DND-41 (cell line): ENCODE measurements at regions not wholly inside any gene's neighbourhood (a gene's known extent, or its start where the extent isn't known, plus 50 kb on each side); places are given as distances from the start of the nearest gene placed in this dataset.

Experiments used
- ATAC-seq: fragments of 200-7000 bp; cut with Tn5 transposase; 3 replicates; pipeline ENCODE4 v1.9.1; 2021; ENCODE audit warnings: low read depth; ENCODE audit not compliant: insufficient read depth
- DNase-seq: peaks from one replicate; pipeline ENCODE4 v3.0.0-alpha.2; 2020
- H2AFZ ChIP-seq: 2 replicates; pipeline ENCODE4 v1.6.0; 2012; ENCODE audit warnings: low read depth, low read length
- H3K27ac ChIP-seq: 2 replicates; pipeline ENCODE4 v1.5.1; 2012; ENCODE audit warnings: low read length, inconsistent platforms
- H3K27me3 ChIP-seq: fragments of 200-600 bp; sonication (generic); 2 replicates; pipeline ENCODE4 v1.6.0; 2012; ENCODE audit warnings: low read length, mild to moderate bottlenecking, inconsistent platforms; ENCODE audit not compliant: insufficient read depth, poor library complexity
- H3K36me3 ChIP-seq: 2 replicates; pipeline ENCODE4 v1.5.1; 2012; ENCODE audit warnings: low read length, inconsistent platforms; ENCODE audit not compliant: insufficient read depth
- H3K4me1 ChIP-seq: 2 replicates; pipeline ENCODE4 v1.5.1; 2012; ENCODE audit warnings: mild to moderate bottlenecking, low read length; ENCODE audit not compliant: insufficient read depth
- H3K4me2 ChIP-seq: 2 replicates; pipeline ENCODE4 v1.6.0; 2012; ENCODE audit warnings: mild to moderate bottlenecking, moderate library complexity, low read length, inconsistent platforms; ENCODE audit not compliant: insufficient read depth
- H3K4me3 ChIP-seq, 2 experiments: fragments of 200-600 bp in 1 of 2; shearing (Covaris generic) in 1 of 2; 2 replicates each; pipeline ENCODE4 v1.5.1; 2012 to 2016; ENCODE audit warnings: inconsistent platforms in 2 of 2, low read length in 2 of 2, mild to moderate bottlenecking in 2 of 2, low read depth in 1 of 2, moderate library complexity in 1 of 2
- H3K79me2 ChIP-seq: 2 replicates; pipeline ENCODE4 v1.6.0; 2012; ENCODE audit warnings: low read length, inconsistent platforms; ENCODE audit not compliant: insufficient read depth
- H3K9ac ChIP-seq: 2 replicates; pipeline ENCODE4 v1.6.0; 2012; ENCODE audit warnings: low read depth, mild to moderate bottlenecking, inconsistent platforms, low read length, moderate library complexity
- H3K9me3 ChIP-seq: 2 replicates; pipeline ENCODE4 v1.5.1; 2012; ENCODE audit warnings: low read length, moderate library complexity, mild to moderate bottlenecking, inconsistent platforms; ENCODE audit not compliant: insufficient read depth, severe bottlenecking
- H4K20me1 ChIP-seq: 2 replicates; pipeline ENCODE4 v1.6.0; 2012; ENCODE audit warnings: low read length; ENCODE audit not compliant: insufficient read depth
- CTCF ChIP-seq: IDR thresholded peaks from 2 replicates; pipeline ENCODE4 v1.5.1; 2012; ENCODE audit warnings: borderline replicate concordance, low read length, moderate library complexity, mild to moderate bottlenecking; ENCODE audit not compliant: poor library complexity, severe bottlenecking; ENCODE audit errors: extremely low read depth
- EZH2 ChIP-seq: IDR thresholded peaks from 3 replicates; pipeline ENCODE4 v1.6.1; 2012; ENCODE audit warnings: borderline replicate concordance, low read depth, mild to moderate bottlenecking, moderate library complexity, low read length, inconsistent platforms; ENCODE audit not compliant: severe bottlenecking

GRCh38 chr20:57104651-57105204 is 161.7 kb downstream of the BMP7 start:
- DNase-seq (no peak), ATAC-seq (no peak)
- no peaks in the 10 kb centered on the region for H4K20me1 ChIP-seq
- peaks cover 6% of the 10 kb centered on the region for H3K27me3 ChIP-seq
- H3K36me3 ChIP-seq: no peaks in the 10 kb centered on the region
- no peak overlapping the region for H3K4me3 ChIP-seq
- H3K27ac ChIP-seq: no peak overlapping the region
- H2AFZ ChIP-seq: no peak overlapping the region
- no peaks in the 10 kb centered on the region for H3K4me1 ChIP-seq
- no peak overlapping the region for H3K4me2 ChIP-seq
- TF ChIP-seq CTCF: no peak
- no peak for TF ChIP-seq EZH2
- H3K9me3 ChIP-seq: no peaks in the 10 kb centered on the region
- no peak overlapping the region for H3K9ac ChIP-seq
- H3K79me2 ChIP-seq: no peaks in the 10 kb centered on the region

- no peak overlapping the region for H3K4me3 ChIP-seq
- H3K9ac ChIP-seq: no peak overlapping the region
- H3K4me1 ChIP-seq: no peaks in the 10 kb centered on the region
- no peaks in the 10 kb centered on the region for H3K9me3 ChIP-seq
- DNase-seq: no peak
- no peak overlapping the region for H3K4me2 ChIP-seq
- no peaks in the 10 kb centered on the region for H3K36me3 ChIP-seq
- H3K79me2 ChIP-seq: no peaks in the 10 kb centered on the region
- no peak for TF ChIP-seq EZH2
- no peak for TF ChIP-seq CTCF
- H2AFZ ChIP-seq: no peak overlapping the region
- peaks cover 6% of the 10 kb centered on the region for H3K27me3 ChIP-seq
- H4K20me1 ChIP-seq: no peaks in the 10 kb centered on the region
- ATAC-seq: no peak
- H3K27ac ChIP-seq: no peak overlapping the region
Measured at GRCh38 chr20:57106030-57106682, 160.3 kb downstream of the BMP7 start.

- Histone ChIP-seq H3K4me2 (no peak overlapping the region), H3K9me3 (no peaks in the 10 kb centered on the region), H3K27me3 (peaks cover 6% of the 10 kb centered on the region), H4K20me1 (no peaks in the 10 kb centered on the region), H3K36me3 (no peaks in the 10 kb centered on the region), H3K4me1 (no peaks in the 10 kb centered on the region), H3K79me2 (no peaks in the 10 kb centered on the region), H3K4me3 (no peak overlapping the region), H3K27ac (no peak overlapping the region), H2AFZ (no peak overlapping the region), H3K9ac (no peak overlapping the region)
- TF ChIP-seq EZH2 (no peak), CTCF (no peak)
- ATAC-seq (no peak), DNase-seq (no peak)
Measured at GRCh38 chr20:57106692-57107091, 159.7 kb downstream of the BMP7 start.

GRCh38 chr20:57107208-57107607 is 159.2 kb downstream of the BMP7 start:
- TF ChIP-seq CTCF: no peak
- no peak for TF ChIP-seq EZH2
- no peaks in the 10 kb centered on the region for H4K20me1 ChIP-seq
- DNase-seq (no peak), ATAC-seq (no peak)
- no peak overlapping the region for H3K27ac ChIP-seq
- H2AFZ ChIP-seq: no peak overlapping the region
- no peaks in the 10 kb centered on the region for H3K4me1 ChIP-seq
- H3K27me3 ChIP-seq: peaks cover 6% of the 10 kb centered on the region
- no peaks in the 10 kb centered on the region for H3K79me2 ChIP-seq
- no peak overlapping the region for H3K9ac ChIP-seq
- no peak overlapping the region for H3K4me2 ChIP-seq
- H3K36me3 ChIP-seq: no peaks in the 10 kb centered on the region
- no peak overlapping the region for H3K4me3 ChIP-seq
- H3K9me3 ChIP-seq: no peaks in the 10 kb centered on the region
